ENCODE measurements at regions not wholly inside any gene's neighbourhood (a gene's known extent, or its start where the extent isn't known, plus 50 kb on each side); places are given as distances from the start of the nearest gene placed in this dataset.

DNA sequence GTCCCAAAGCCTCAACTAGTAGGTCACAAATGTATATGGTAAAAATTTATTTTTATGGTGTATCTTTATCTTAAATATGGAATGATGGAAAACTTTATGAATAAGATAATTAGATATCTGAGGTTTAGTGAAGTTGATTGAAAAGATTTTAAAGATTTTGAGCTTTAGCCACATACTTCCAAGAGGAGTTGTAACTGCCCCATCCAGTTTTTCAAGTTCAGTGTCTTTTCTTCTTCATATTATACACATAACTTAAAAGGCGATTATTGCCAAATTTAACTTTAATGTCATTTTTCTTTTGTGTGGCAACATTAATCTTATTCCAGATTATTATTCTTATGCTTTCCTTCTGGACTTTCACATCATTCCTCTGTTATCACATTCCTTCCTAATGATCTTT, 266.4 kb downstream of the TINAG start:
- TF ChIP-seq, protein P1, sequence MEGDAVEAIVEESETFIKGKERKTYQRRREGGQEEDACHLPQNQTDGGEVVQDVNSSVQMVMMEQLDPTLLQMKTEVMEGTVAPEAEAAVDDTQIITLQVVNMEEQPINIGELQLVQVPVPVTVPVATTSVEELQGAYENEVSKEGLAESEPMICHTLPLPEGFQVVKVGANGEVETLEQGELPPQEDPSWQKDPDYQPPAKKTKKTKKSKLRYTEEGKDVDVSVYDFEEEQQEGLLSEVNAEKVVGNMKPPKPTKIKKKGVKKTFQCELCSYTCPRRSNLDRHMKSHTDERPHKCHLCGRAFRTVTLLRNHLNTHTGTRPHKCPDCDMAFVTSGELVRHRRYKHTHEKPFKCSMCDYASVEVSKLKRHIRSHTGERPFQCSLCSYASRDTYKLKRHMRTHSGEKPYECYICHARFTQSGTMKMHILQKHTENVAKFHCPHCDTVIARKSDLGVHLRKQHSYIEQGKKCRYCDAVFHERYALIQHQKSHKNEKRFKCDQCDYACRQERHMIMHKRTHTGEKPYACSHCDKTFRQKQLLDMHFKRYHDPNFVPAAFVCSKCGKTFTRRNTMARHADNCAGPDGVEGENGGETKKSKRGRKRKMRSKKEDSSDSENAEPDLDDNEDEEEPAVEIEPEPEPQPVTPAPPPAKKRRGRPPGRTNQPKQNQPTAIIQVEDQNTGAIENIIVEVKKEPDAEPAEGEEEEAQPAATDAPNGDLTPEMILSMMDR (IDR thresholded peaks at IDR 0.05), result no peak
- no peak for TF ChIP-seq POLR2A (IDR thresholded peaks at IDR 0.05)

Measured in uterus (tissue), 2 donors.